NCI-H2196 treated with DMSO at 0.1 percent for 48 hours (cell line): ENCODE measurements at regions not wholly inside any gene's neighbourhood (a gene's known extent, or its start where the extent isn't known, plus 50 kb on each side); places are given as distances from the start of the nearest gene placed in this dataset.
"Not testable (repeated sequence)": the region's sequence is repeated elsewhere in the genome, so short reads cannot be mapped to it uniquely, and the experiment has no call there.

Experiments
- DNase-seq: peaks from one replicate; lab custom pipeline; 2025; ENCODE audit not compliant: unreplicated experiment; lab: John Stamatoyannopoulos, UW

GRCh38 chr4:151519728-151520415, 110.9 kb downstream of the FHIP1A start:
- DNase-seq: no peak

- no peak for DNase-seq
These were observed 114.0 kb downstream of the FHIP1A start for GRCh38 chr4:151522866-151523519.

- no peak for DNase-seq
These were observed 115.6 kb downstream of the FHIP1A start for GRCh38 chr4:151524610-151525009.

- DNase-seq: not testable (repeated sequence)
These were observed 117.5 kb downstream of the FHIP1A start for GRCh38 chr4:151526489-151526888.

- DNase-seq: no peak
These were observed 118.7 kb downstream of the FHIP1A start for GRCh38 chr4:151527699-151528098.

- DNase-seq: no peak
These were observed 120.2 kb downstream of the FHIP1A start for GRCh38 chr4:151529187-151529586.

- DNase-seq: no peak
These were observed 121.3 kb downstream of the FHIP1A start for GRCh38 chr4:151530230-151530629.

- no peak for DNase-seq
These were observed 121.8 kb downstream of the FHIP1A start for GRCh38 chr4:151530783-151531182.

- no peak for DNase-seq
These were observed 123.2 kb downstream of the FHIP1A start for GRCh38 chr4:151532001-151532708.

GRCh38 chr4:151534195-151534594, 125.2 kb downstream of the FHIP1A start:
- DNase-seq: no peak

GRCh38 chr4:151535366-151535765, 126.4 kb downstream of the FHIP1A start:
- DNase-seq: no peak

- no peak for DNase-seq
These were observed 128.7 kb downstream of the FHIP1A start for GRCh38 chr4:151537687-151538086.

GRCh38 chr4:151538963-151539362, 130.0 kb downstream of the FHIP1A start:
- no peak for DNase-seq

GRCh38 chr4:151540728-151541388, 131.9 kb downstream of the FHIP1A start:
- DNase-seq: peak; percentile 51

- DNase-seq: peak; percentile 18
These were observed 132.6 kb downstream of the FHIP1A start for GRCh38 chr4:151541389-151542071.

- no peak for DNase-seq
These were observed 139.7 kb downstream of the FHIP1A start for GRCh38 chr4:151548708-151549107.

GRCh38 chr4:151549378-151549777, 140.4 kb downstream of the FHIP1A start:
- not testable (repeated sequence) for DNase-seq

- peak; percentile 46 for DNase-seq
These were observed 144.9 kb downstream of the FHIP1A start for GRCh38 chr4:151553874-151554273.

GRCh38 chr4:151555151-151555945, 146.4 kb downstream of the FHIP1A start:
- DNase-seq: no peak

GRCh38 chr4:151558496-151559113, 149.6 kb downstream of the FHIP1A start:
- no peak for DNase-seq
